ENCODE measurements at regions not wholly inside any gene's neighbourhood (a gene's known extent, or its start where the extent isn't known, plus 50 kb on each side); places are given as distances from the start of the nearest gene placed in this dataset.
"Not testable (repeated sequence)": the region's sequence is repeated elsewhere in the genome, so short reads cannot be mapped to it uniquely, and the experiment has no call there.

DNA sequence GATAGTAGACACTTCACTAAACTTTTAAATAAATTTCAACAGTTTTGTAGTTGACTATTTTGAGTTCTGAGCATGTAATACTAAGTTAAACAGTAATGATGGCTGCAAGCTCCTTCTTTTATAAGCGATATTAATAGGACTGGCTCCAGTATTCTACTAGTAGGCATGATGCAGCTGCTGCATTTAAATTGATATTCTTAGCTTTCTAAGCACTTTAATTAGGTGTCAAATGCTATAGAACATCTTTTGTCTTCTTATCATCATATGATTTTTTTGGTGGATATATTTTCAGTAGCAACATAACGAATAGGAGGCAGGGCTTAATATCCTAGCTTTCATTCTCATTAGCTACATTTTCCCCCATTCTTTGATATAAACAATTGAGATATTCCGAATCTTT lies 141.1 kb downstream of the FBXO4 start:
- no peak for DNase-seq (ENCODE audit: extremely low read depth, low read depth)

DNA sequence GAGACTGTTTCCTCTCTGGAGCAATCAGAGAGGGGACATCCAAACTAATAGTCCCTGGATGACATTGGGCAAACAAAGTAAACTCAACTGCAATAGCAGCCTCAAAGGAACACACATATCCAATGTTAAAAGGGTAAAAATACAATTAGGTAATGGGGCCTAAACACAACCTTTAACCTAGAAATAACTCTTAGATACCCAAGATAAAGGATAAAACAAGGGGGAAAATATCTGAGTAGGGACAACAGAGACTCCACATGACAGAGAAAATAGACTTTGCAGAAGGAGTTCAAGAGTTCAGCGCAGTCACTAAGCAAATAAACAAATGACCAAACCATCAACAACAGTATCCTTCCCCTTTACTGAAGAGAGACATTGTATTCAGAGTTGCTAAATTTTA lies 149.3 kb downstream of the FBXO4 start:
- DNase-seq (ENCODE audit: extremely low read depth, low read depth) = no peak

GRCh38 chr5:42089705-42090104 lies 164.6 kb downstream of the FBXO4 start:
- DNase-seq (ENCODE audit: extremely low read depth, low read depth) = no peak

- no peak for DNase-seq (ENCODE audit: extremely low read depth, low read depth)
Measured at GRCh38 chr5:42090162-42090561, 165.1 kb downstream of the FBXO4 start.

DNA sequence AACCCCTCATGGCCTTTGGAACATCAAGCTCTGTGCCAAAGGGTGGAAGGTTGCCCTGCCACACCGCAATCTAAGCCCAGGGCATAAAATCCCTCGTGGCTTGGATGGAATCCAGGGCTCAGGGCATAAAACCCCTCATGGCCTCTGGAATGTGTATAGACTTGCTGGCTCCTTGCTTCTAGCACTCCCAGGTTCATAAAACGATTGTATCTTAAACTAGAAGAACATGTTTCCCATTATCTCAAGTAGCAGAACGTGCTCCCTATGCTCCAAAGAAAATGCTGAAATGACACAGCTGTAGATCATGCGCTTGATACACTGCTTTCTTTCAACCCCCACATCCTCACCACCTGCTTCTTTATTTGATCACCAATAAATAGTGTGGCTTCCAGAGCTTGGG lies 174.8 kb downstream of the FBXO4 start:
- DNase-seq (ENCODE audit: extremely low read depth, low read depth) = not testable (repeated sequence)

- no peak for DNase-seq (ENCODE audit: extremely low read depth, low read depth)
Measured at GRCh38 chr5:42108468-42108867, 183.4 kb downstream of the FBXO4 start.

DNA sequence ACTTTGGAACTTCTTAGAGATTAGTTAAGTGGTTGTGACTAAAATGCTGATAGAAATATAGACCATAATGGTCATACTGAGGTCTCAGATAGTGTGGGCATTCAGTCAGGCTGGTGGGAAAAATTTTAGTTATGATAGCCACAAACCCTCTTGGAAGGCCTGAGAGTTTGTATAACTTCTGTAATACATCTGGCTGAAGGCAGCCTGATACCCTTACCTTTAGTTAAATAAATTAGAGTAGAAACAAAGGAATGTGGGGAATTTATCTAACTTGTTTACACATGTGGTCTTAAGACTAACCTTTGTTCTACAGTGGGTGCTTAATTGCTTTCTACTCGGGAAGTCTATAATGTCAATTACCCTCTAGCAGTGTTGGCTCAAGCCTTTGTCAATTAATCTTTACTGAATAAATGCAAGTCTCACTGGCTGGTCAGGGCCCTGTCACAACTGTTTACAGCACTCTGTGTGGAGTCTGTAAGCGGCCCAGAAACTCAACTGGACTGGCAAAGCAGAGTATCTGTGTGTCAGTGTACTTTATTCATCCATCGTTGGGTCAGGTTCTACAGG lies 184.0 kb downstream of the FBXO4 start:
- no peak for DNase-seq (ENCODE audit: extremely low read depth, low read depth)

DNA sequence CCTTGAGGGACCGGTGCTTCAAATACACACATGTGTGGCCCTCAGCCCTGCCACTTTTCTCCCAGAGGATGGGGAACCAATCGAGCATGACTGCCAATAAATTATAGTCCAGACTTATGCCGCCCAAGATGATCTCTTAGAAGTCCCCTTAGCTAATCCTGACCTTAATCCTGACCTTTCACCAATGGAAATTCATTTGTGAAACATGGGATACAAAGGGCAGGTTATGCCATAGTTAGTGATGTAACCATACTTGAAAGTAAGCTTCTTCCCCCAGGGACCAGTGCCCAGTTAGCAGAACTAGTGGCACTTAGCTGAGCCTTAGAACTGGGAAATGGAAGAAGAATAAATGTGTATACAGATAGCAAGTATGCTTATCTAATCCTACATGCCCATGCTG lies 190.6 kb downstream of the FBXO4 start:
- not testable (repeated sequence) for DNase-seq (ENCODE audit: extremely low read depth, low read depth)

GRCh38 chr5:42120070-42120469 lies 195.0 kb downstream of the FBXO4 start:
- DNase-seq (ENCODE audit: extremely low read depth, low read depth) = no peak

DNA sequence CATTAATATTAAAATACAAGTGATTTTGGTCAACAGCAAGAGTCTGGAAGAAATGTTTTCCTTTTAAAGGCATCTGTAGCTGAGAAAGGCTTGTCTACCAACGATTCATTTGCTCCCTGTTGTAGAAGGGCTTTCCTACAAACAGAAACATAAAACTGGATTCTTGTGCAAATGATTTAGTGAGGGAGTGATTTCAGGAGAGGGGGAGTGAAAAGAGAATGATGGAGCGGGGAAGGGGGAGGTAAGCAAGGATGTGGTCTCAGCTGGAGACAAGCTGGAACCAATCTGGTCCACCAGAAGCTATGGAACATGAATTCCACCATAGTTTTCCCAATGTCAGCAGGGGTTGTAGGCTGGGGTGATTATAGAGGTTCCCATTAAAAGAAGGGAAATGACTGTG lies 196.3 kb downstream of the FBXO4 start:
- no peak for DNase-seq (ENCODE audit: extremely low read depth, low read depth)

GRCh38 chr5:42131081-42131480 lies 206.0 kb downstream of the FBXO4 start:
- no peak for DNase-seq (ENCODE audit: extremely low read depth, low read depth)

DNA sequence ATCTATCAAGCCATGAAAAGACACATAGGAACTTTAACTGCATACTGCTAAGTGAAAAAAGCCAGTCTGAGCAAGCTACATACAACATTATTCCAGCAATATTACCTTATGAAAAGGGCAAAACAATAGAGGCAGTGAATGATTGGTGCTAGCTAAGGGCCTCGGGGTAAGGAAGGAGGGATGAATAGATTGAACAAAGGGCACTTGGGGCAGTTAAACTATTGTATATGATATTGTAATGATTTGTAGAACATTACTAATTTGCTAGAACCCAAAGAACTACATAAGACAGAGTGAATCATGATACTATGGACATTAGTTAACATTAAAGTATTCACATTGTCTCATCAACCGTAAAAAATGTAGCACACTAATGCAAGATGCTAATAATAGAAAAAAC lies 218.3 kb downstream of the FBXO4 start:
- DNase-seq (ENCODE audit: extremely low read depth, low read depth) = no peak

DNA sequence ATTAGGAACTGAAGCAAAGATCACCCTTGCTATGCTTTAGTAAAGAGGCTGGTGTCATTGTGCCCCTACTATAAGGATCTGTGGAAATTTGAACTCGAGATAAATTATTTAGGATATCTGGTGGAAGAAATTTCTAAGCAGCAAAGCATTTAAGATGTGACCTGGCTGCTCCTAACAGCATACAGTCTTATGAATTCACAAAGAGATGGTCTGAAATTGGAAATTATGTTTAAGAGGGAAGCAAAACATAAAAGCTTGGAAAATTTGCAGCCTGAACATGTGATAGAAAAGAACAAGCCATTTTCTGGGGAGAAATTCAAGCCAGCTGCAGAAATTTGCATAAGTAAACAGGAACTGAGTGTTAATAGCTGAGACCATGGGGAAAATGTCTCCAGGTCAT lies 223.7 kb downstream of the FBXO4 start:
- no peak for DNase-seq (ENCODE audit: extremely low read depth, low read depth)

DNA sequence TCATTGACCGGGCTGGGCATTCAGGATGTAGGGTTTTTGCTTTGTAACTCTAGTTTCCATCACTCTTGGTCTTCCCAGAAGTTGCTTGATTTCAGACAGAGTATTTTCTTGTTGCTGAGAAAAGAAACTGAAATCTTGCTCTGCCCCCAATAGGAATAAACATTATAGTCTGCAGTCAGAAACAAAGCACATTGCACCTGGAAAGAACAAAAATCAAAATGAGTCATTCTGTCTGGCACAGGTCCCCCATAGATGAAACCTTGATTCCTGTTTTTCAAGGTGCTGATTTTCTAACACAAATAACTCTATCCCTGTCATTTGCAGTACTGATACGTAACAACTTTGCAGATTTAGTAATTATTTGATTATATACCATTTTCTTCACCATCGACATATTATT lies 232.1 kb downstream of the FBXO4 start:
- no peak for DNase-seq (ENCODE audit: extremely low read depth, low read depth)

DNA sequence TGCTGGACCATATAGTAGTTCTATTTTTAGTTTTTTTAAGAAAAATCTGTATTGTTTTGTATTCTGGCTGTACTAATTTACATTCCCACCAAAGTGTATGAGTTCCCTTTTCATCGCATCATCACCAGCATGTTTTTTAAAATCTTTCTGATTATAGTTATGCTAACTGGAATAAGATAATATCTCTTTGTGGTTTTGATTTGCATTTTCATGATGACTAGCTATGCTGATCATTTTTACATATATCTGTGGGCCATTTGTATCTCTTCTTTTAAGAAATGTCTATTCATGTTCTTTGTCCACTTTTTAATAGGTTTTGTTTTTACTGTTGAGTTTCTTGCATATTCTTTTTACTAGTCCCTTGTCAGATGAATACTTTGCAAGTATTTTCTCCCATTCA lies 238.0 kb downstream of the FBXO4 start:
- DNase-seq (ENCODE audit: extremely low read depth, low read depth) = no peak

GRCh38 chr5:42168091-42168670 lies 243.1 kb downstream of the FBXO4 start:
- no peak for DNase-seq (ENCODE audit: extremely low read depth, low read depth)

GRCh38 chr5:42176118-42176517 lies 247.1 kb upstream of the GHR start:
- DNase-seq (ENCODE audit: extremely low read depth, low read depth) = not testable (repeated sequence)

GRCh38 chr5:42179843-42180242 lies 243.4 kb upstream of the GHR start:
- DNase-seq (ENCODE audit: extremely low read depth, low read depth) = not testable (repeated sequence)

DNA sequence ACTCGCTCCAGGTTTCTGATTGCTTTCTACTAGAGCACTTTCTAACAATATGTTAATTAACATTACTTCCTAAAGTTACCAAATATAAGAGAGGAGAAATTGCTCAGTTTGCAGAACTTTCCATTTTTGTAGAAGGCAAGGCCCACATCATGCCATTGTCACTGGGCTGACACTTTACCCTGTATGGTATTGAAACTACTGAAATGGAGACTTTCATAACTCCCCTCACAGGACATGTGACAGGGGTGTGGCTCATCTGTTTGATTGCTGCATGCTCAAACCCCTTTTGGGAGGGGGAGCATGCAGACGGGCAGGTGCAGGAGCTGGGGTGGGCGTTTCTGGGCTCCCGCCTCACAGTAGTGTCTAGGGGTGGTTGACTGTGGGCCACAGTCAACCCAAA lies 206.3 kb upstream of the GHR start:
- DNase-seq (ENCODE audit: extremely low read depth, low read depth) = no peak

DNA sequence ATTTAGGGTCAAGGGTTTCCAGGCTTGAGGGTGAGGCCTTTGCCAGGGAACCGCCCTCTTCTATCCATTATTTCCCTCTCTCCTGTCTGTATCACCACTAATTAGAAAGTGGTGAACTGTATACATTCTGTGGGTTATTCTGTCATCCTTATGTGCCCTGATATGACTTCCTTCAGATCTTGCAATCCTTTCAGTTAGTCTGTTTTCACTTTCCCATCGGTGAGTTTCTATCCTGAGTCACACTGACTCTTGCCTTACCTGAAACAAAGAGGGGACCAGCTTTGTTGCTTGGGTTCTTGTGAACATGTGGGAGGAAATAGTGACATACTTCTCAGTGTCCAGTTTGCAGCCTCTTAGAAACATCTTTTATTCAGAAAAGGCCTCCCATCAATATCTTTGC lies 205.4 kb upstream of the GHR start:
- no peak for DNase-seq (ENCODE audit: extremely low read depth, low read depth)

GRCh38 chr5:42225009-42225408 lies 198.2 kb upstream of the GHR start:
- DNase-seq (ENCODE audit: extremely low read depth, low read depth) = no peak

DNA sequence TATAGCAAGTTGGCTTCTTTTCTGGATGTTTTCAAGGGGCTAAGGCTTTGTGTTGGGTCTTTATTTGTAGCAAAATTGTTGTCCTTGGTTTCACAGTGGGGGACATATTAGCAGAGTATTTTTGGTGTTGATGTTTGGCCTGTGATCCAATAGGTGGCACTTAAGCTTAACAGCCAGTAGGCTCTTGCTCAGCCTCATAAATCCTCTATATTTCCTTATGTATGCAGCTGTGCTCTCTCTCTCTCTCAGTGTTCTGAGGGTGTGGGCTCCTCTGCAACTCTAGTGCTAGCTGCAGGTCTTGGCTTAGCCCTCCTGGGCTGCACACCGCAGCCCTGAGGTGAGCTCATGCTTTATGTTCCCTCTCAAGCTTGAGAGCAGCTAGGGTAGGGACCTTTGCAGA lies 195.0 kb upstream of the GHR start:
- no peak for DNase-seq (ENCODE audit: extremely low read depth, low read depth)

- DNase-seq (ENCODE audit: extremely low read depth, low read depth) = no peak
Measured at GRCh38 chr5:42230839-42231238, 192.4 kb upstream of the GHR start.

All from NCI-H460 (cell line).